WTC11 (cell line): ENCODE measurements at regions not wholly inside any gene's neighbourhood (a gene's known extent, or its start where the extent isn't known, plus 50 kb on each side); places are given as distances from the start of the nearest gene placed in this dataset.

Source experiments
- ATAC-seq: fragments of 200-7000 bp; cut with Tn5 transposase; 2 replicates; pipeline ENCODE4 v1.10.0; 2021; ENCODE audit warnings: mild to moderate bottlenecking, moderate library complexity
- CTCF ChIA-PET: fragments of 300-600 bp; sonication (Branson Sonifier 250); formaldehyde crosslinking; loops from one replicate; lab custom pipeline; 2021; ENCODE audit warnings: antibody characterized with exemption; lab: Charles Lee
- POLR2A ChIA-PET: fragments of 350-600 bp; sonication (Branson Sonifier 250); formaldehyde crosslinking; loops from one replicate; lab custom pipeline; 2021; ENCODE audit warnings: antibody characterized with exemption; lab: Charles Lee
- DNase-seq: peaks from one replicate; pipeline ENCODE4 v3.0.0; 2021; ENCODE audit warnings: low spot score
- H3K27ac Mint-ChIP-seq: 2 replicates; pipeline ENCODE4 v1.8.0; 2021; ENCODE audit warnings: mixed read lengths
- H3K27me3 Mint-ChIP-seq: 2 replicates; pipeline ENCODE4 v1.8.0; 2021; ENCODE audit warnings: low read depth, mild to moderate bottlenecking, moderate library complexity, mixed read lengths
- H3K36me3 Mint-ChIP-seq: 2 replicates; pipeline ENCODE4 v1.8.0; 2021; ENCODE audit warnings: mixed read lengths
- H3K4me1 Mint-ChIP-seq: 2 replicates; pipeline ENCODE4 v1.8.0; 2022; ENCODE audit warnings: mixed read lengths
- H3K4me3 Mint-ChIP-seq: 2 replicates; pipeline ENCODE4 v1.8.0; 2021; ENCODE audit warnings: mild to moderate bottlenecking, moderate library complexity, mixed read lengths
- H3K9me3 Mint-ChIP-seq: 2 replicates; pipeline ENCODE4 v1.8.0; 2021; ENCODE audit warnings: mixed read lengths
- ARID4B ChIP-seq: sonication (generic); formaldehyde crosslinking; IDR thresholded peaks from 2 replicates; pipeline ENCODE4 v1.8.0; 2023; ENCODE audit warnings: missing genetic modification reagents, mild to moderate bottlenecking, borderline replicate concordance
- CREM ChIP-seq: sonication (generic); formaldehyde crosslinking; IDR thresholded peaks from 2 replicates; pipeline ENCODE4 v1.8.1; 2022; ENCODE audit warnings: mild to moderate bottlenecking, missing genetic modification reagents, moderate library complexity
- CTCF ChIP-seq: fragments of 200-600 bp; IDR thresholded peaks from 2 replicates; pipeline ENCODE4 v1.8.0; 2022; ENCODE audit warnings: antibody characterized with exemption
- FOXJ3 ChIP-seq: sonication (generic); formaldehyde crosslinking; IDR thresholded peaks from 2 replicates; pipeline ENCODE4 v1.9.0; 2021; ENCODE audit warnings: missing genetic modification reagents, mild to moderate bottlenecking, borderline replicate concordance
- GTF2I ChIP-seq: fragments of 250-450 bp; sonication (Bioruptor Pico); conservative IDR thresholded peaks from 2 replicates; pipeline ENCODE4 v1.4.0; 2021; ENCODE audit warnings: mild to moderate bottlenecking
- HMGA2 ChIP-seq: fragments of 250-450 bp; sonication (Bioruptor Pico); IDR thresholded peaks from 2 replicates; pipeline ENCODE4 v1.4.0; 2021; ENCODE audit warnings: mild to moderate bottlenecking, moderate library complexity
- IRF2 ChIP-seq: sonication (generic); formaldehyde crosslinking; IDR thresholded peaks from 2 replicates; pipeline ENCODE4 v1.8.0; 2022; ENCODE audit warnings: low read depth, missing genetic modification reagents, borderline replicate concordance
- KAT7 ChIP-seq: sonication (generic); formaldehyde crosslinking; IDR thresholded peaks from 2 replicates; pipeline ENCODE4 v1.8.1; 2023; ENCODE audit warnings: missing genetic modification reagents, mild to moderate bottlenecking, borderline replicate concordance
- MXD4 ChIP-seq: fragments of 250-450 bp; sonication (Bioruptor Pico); IDR thresholded peaks from 2 replicates; pipeline ENCODE4 v1.8.0; 2021; ENCODE audit warnings: mild to moderate bottlenecking, moderate library complexity, borderline replicate concordance
- NFATC4 ChIP-seq: fragments of 250-450 bp; sonication (Bioruptor Pico); IDR thresholded peaks from 2 replicates; pipeline ENCODE4 v1.9.0; 2021; ENCODE audit warnings: mild to moderate bottlenecking
- NFYB ChIP-seq: sonication (generic); formaldehyde crosslinking; conservative IDR thresholded peaks from 2 replicates; pipeline ENCODE4 v1.8.0; 2022; ENCODE audit warnings: low read depth, missing genetic modification reagents
- PRDM15 ChIP-seq: sonication (generic); formaldehyde crosslinking; IDR thresholded peaks from 2 replicates; pipeline ENCODE4 v1.8.0; 2022; ENCODE audit warnings: missing genetic modification reagents
- SMAD4 ChIP-seq: sonication (generic); formaldehyde crosslinking; IDR thresholded peaks from 2 replicates; pipeline ENCODE4 v1.8.0; 2022; ENCODE audit warnings: mild to moderate bottlenecking, missing genetic modification reagents
- ZNF121 ChIP-seq: sonication (generic); formaldehyde crosslinking; IDR thresholded peaks from 2 replicates; pipeline ENCODE4 v1.8.0; 2023; ENCODE audit warnings: missing genetic modification reagents
- ZNF232 ChIP-seq: sonication (generic); formaldehyde crosslinking; IDR thresholded peaks from 2 replicates; pipeline ENCODE4 v1.8.0; 2022; ENCODE audit warnings: mild to moderate bottlenecking, missing genetic modification reagents
- TF ChIP-seq, protein P1 (sequence below): sonication (generic); formaldehyde crosslinking; IDR thresholded peaks from 2 replicates; pipeline ENCODE4 v1.8.1; 2023; ENCODE audit warnings: mild to moderate bottlenecking, missing genetic modification reagents, borderline replicate concordance
- TF ChIP-seq, protein P2 (sequence below): fragments of 250-450 bp; sonication (Bioruptor Pico); conservative IDR thresholded peaks from 2 replicates; pipeline ENCODE4 v1.9.0; 2021; ENCODE audit warnings: mild to moderate bottlenecking
- TF ChIP-seq, protein P3 (sequence below): sonication (generic); formaldehyde crosslinking; conservative IDR thresholded peaks from 2 replicates; pipeline ENCODE4 v1.8.1; 2022; ENCODE audit warnings: mild to moderate bottlenecking, missing genetic modification reagents
- TF ChIP-seq, protein P4 (sequence below): fragments of 250-450 bp; sonication (Bioruptor Pico); IDR thresholded peaks from 2 replicates; pipeline ENCODE4 v1.9.0; 2021; ENCODE audit warnings: mild to moderate bottlenecking
- TF ChIP-seq, protein P5 (sequence below): sonication (generic); formaldehyde crosslinking; IDR thresholded peaks from 2 replicates; pipeline ENCODE4 v1.8.1; 2022; ENCODE audit warnings: mild to moderate bottlenecking, moderate library complexity, missing genetic modification reagents

- Mint-ChIP-seq H3K4me3 (no peak overlapping the region), H3K4me1 (no peaks in the 10 kb centered on the region), H3K36me3 (no peaks in the 10 kb centered on the region), H3K27me3 (no peaks in the 10 kb centered on the region), H3K9me3 (no peaks in the 10 kb centered on the region; the same call in 1 of the 2 replicates), H3K27ac (no peak overlapping the region)
- no peak for TF ChIP-seq IRF2 (CRISPR knock-in tag)
- TF ChIP-seq FOXJ3 (CRISPR knock-in tag), result no peak
- TF ChIP-seq ZNF121 (CRISPR knock-in tag), result no peak
- TF ChIP-seq HMGA2, result no peak
- TF ChIP-seq, protein P1, sequence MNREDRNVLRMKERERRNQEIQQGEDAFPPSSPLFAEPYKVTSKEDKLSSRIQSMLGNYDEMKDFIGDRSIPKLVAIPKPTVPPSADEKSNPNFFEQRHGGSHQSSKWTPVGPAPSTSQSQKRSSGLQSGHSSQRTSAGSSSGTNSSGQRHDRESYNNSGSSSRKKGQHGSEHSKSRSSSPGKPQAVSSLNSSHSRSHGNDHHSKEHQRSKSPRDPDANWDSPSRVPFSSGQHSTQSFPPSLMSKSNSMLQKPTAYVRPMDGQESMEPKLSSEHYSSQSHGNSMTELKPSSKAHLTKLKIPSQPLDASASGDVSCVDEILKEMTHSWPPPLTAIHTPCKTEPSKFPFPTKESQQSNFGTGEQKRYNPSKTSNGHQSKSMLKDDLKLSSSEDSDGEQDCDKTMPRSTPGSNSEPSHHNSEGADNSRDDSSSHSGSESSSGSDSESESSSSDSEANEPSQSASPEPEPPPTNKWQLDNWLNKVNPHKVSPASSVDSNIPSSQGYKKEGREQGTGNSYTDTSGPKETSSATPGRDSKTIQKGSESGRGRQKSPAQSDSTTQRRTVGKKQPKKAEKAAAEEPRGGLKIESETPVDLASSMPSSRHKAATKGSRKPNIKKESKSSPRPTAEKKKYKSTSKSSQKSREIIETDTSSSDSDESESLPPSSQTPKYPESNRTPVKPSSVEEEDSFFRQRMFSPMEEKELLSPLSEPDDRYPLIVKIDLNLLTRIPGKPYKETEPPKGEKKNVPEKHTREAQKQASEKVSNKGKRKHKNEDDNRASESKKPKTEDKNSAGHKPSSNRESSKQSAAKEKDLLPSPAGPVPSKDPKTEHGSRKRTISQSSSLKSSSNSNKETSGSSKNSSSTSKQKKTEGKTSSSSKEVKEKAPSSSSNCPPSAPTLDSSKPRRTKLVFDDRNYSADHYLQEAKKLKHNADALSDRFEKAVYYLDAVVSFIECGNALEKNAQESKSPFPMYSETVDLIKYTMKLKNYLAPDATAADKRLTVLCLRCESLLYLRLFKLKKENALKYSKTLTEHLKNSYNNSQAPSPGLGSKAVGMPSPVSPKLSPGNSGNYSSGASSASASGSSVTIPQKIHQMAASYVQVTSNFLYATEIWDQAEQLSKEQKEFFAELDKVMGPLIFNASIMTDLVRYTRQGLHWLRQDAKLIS (CRISPR knock-in tag), result no peak
- no peak for TF ChIP-seq CTCF
- no peak for TF ChIP-seq PRDM15 (CRISPR knock-in tag)
- no peak for TF ChIP-seq GTF2I (CRISPR knock-in tag)
- TF ChIP-seq, protein P2, sequence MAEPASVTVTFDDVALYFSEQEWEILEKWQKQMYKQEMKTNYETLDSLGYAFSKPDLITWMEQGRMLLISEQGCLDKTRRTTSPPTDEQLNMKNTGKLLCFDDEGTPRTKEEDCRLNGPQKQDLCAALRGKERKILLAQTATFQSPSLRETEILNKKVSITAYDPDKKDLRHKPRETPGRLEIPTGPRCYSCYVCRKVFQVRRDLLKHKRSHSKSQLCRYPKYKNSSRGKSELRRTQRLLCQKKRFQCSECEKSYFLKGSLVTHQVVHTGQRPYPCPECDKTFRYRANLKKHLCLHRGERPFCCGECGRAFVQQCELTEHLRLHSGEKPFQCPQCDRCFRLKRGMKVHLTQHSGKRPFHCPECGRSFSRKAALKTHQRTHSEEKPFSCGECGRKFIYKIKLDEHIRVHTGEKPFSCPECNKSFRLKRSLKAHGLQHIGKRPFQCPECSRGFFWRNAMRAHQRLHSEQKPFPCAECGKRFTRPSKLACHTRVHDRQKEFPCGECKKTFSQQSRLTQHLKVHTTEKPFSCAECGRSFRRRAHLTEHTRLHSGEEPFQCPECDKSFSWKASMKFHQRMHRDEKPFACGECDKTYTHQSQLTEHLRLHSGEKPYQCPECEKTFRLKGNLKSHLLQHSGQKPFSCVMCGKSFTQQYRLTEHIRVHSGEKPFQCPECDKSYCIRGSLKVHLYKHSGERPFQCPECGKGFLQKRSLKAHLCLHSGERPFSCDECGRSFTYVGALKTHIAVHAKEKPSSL, result no peak
- no peak for TF ChIP-seq ARID4B
- TF ChIP-seq CREM (CRISPR knock-in tag), result no peak
- TF ChIP-seq KAT7 (CRISPR knock-in tag), result no peak
- no peak for TF ChIP-seq MXD4 (CRISPR knock-in tag)
- no peak for TF ChIP-seq ZNF232 (CRISPR knock-in tag)
- no peak for TF ChIP-seq NFYB (CRISPR knock-in tag)
- TF ChIP-seq, protein P3, sequence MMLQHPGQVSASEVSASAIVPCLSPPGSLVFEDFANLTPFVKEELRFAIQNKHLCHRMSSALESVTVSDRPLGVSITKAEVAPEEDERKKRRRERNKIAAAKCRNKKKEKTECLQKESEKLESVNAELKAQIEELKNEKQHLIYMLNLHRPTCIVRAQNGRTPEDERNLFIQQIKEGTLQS, result no peak
- TF ChIP-seq, protein P4, sequence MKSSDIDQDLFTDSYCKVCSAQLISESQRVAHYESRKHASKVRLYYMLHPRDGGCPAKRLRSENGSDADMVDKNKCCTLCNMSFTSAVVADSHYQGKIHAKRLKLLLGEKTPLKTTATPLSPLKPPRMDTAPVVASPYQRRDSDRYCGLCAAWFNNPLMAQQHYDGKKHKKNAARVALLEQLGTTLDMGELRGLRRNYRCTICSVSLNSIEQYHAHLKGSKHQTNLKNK (CRISPR knock-in tag), result no peak
- no peak for TF ChIP-seq NFATC4 (CRISPR knock-in tag)
- no peak for TF ChIP-seq SMAD4 (CRISPR knock-in tag)
- TF ChIP-seq, protein P5, sequence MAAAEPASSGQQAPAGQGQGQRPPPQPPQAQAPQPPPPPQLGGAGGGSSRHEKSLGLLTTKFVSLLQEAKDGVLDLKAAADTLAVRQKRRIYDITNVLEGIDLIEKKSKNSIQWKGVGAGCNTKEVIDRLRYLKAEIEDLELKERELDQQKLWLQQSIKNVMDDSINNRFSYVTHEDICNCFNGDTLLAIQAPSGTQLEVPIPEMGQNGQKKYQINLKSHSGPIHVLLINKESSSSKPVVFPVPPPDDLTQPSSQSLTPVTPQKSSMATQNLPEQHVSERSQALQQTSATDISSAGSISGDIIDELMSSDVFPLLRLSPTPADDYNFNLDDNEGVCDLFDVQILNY, result no peak
- DNase-seq, result no peak
- CTCF ChIA-PET, result no interaction called here
- POLR2A ChIA-PET, result no interaction called here
- ATAC-seq, result no peak
Measured at GRCh38 chr6:155740781-155741399, 285.3 kb upstream of the NOX3 start.
